ACHN (cell line): ENCODE measurements at regions not wholly inside any gene's neighbourhood (a gene's known extent, or its start where the extent isn't known, plus 50 kb on each side); places are given as distances from the start of the nearest gene placed in this dataset.
"Not testable (repeated sequence)": the region's sequence is repeated elsewhere in the genome, so short reads cannot be mapped to it uniquely, and the experiment has no call there.

Experiments used
- DNase-seq: peaks from one replicate; pipeline ENCODE4 v3.0.0-alpha.2; 2015
- in situ Hi-C: cut with HindIII; loops from 2 replicates; pipeline ENCODE4 v1.10.0; 2017; ENCODE audit warnings: low sequenced_read_pairs, low pct_ligation_motif_present, low pct_unique_long_range_greater_than_20kb

GRCh38 chrX:7647831-7648230 is 195.1 kb upstream of the VCX start:
- in situ Hi-C loops: no loop called here
- DNase-seq: no peak

- in situ Hi-C loops: no loop called here
- DNase-seq: no peak
These were observed 201.8 kb upstream of the VCX start for GRCh38 chrX:7641141-7641540.

- in situ Hi-C loops: no loop called here
- no peak for DNase-seq
These were observed 202.6 kb upstream of the VCX start for GRCh38 chrX:7640392-7640791.

GRCh38 chrX:7638078-7638710 is 204.8 kb upstream of the VCX start:
- in situ Hi-C loops: no loop called here
- no peak for DNase-seq

- in situ Hi-C loops: no loop called here
- no peak for DNase-seq
These were observed 205.9 kb upstream of the VCX start for GRCh38 chrX:7637066-7637465.

GRCh38 chrX:7635604-7636003 is 207.4 kb upstream of the VCX start:
- in situ Hi-C loops: no loop called here
- DNase-seq: no peak

GRCh38 chrX:7620560-7620959 is 222.4 kb upstream of the VCX start:
- DNase-seq: no peak
- in situ Hi-C loops: no loop called here

GRCh38 chrX:7617994-7618393 is 225.0 kb upstream of the VCX start:
- in situ Hi-C loops: no loop called here
- DNase-seq: no peak

- in situ Hi-C loops: no loop called here
- DNase-seq: no peak
These were observed 228.4 kb upstream of the VCX start for GRCh38 chrX:7614616-7615015.

- in situ Hi-C loops, DNase-seq: not testable (repeated sequence)
These were observed 234.3 kb upstream of the VCX start for GRCh38 chrX:7608625-7609024.

GRCh38 chrX:7606039-7606652 is 236.8 kb upstream of the VCX start:
- DNase-seq: no peak

GRCh38 chrX:7603387-7603786 is 239.6 kb upstream of the VCX start:
- in situ Hi-C loops: no loop called here
- no peak for DNase-seq

More at GRCh38 chrX:7606039-7606652, 236.8 kb upstream of the VCX start:
- in situ Hi-C loops: no loop called here

- in situ Hi-C loops: no loop called here
- no peak for DNase-seq
These were observed 246.1 kb upstream of the VCX start for GRCh38 chrX:7596822-7597221.

- DNase-seq, in situ Hi-C loops: not testable (repeated sequence)
These were observed 249.6 kb upstream of the VCX start for GRCh38 chrX:7593370-7593769.

- in situ Hi-C loops: no loop called here
- peak; percentile 2 for DNase-seq
These were observed 256.8 kb upstream of the VCX start for GRCh38 chrX:7586126-7586525.

- in situ Hi-C loops: no loop called here
- no peak for DNase-seq
These were observed 260.8 kb upstream of the VCX start for GRCh38 chrX:7582191-7582590.

- in situ Hi-C loops: no loop called here
These were observed 262.8 kb upstream of the VCX start for GRCh38 chrX:7580127-7580526.

GRCh38 chrX:7574325-7574724 is 268.6 kb upstream of the VCX start:
- in situ Hi-C loops: no loop called here
- DNase-seq: peak; percentile 10

More at GRCh38 chrX:7580127-7580526, 262.8 kb upstream of the VCX start:
- DNase-seq: no peak

- DNase-seq: no peak
- in situ Hi-C loops: no loop called here
These were observed 272.4 kb upstream of the VCX start for GRCh38 chrX:7570432-7571029.

GRCh38 chrX:7568597-7568996 is 274.4 kb upstream of the VCX start:
- in situ Hi-C loops: no loop called here
- DNase-seq: no peak
